COLO668 (cell line): ENCODE measurements at regions not wholly inside any gene's neighbourhood (a gene's known extent, or its start where the extent isn't known, plus 50 kb on each side); places are given as distances from the start of the nearest gene placed in this dataset.
"Not testable (repeated sequence)": the region's sequence is repeated elsewhere in the genome, so short reads cannot be mapped to it uniquely, and the experiment has no call there.

Experiments
- DNase-seq: peaks from one replicate; lab custom pipeline; 2025; ENCODE audit not compliant: unreplicated experiment; lab: John Stamatoyannopoulos, UW

GRCh38 chr5:104494083-104494482 is 931.5 kb upstream of the NUDT12 start:
- DNase-seq = no peak

- DNase-seq = no peak
These were observed 910.2 kb upstream of the NUDT12 start for GRCh38 chr5:104472811-104473210.

GRCh38 chr5:104456122-104456521 is 893.5 kb upstream of the NUDT12 start:
- DNase-seq = no peak

- no peak for DNase-seq
These were observed 890.0 kb upstream of the NUDT12 start for GRCh38 chr5:104452550-104452949.

- not testable (repeated sequence) for DNase-seq
These were observed 889.3 kb upstream of the NUDT12 start for GRCh38 chr5:104451911-104452310.

GRCh38 chr5:104444656-104445055 is 882.1 kb upstream of the NUDT12 start:
- DNase-seq = no peak

GRCh38 chr5:104443706-104444105 is 881.1 kb upstream of the NUDT12 start:
- no peak for DNase-seq

- DNase-seq = no peak
These were observed 869.4 kb upstream of the NUDT12 start for GRCh38 chr5:104431981-104432380.

GRCh38 chr5:104431002-104431620 is 868.5 kb upstream of the NUDT12 start:
- DNase-seq = no peak

GRCh38 chr5:104429911-104430310 is 867.3 kb upstream of the NUDT12 start:
- no peak for DNase-seq

GRCh38 chr5:104421431-104421830 is 858.8 kb upstream of the NUDT12 start:
- DNase-seq = no peak

- DNase-seq = no peak
These were observed 855.5 kb upstream of the NUDT12 start for GRCh38 chr5:104418056-104418455.

GRCh38 chr5:104412649-104413240 is 850.2 kb upstream of the NUDT12 start:
- no peak for DNase-seq

- DNase-seq = no peak
These were observed 838.4 kb upstream of the NUDT12 start for GRCh38 chr5:104400941-104401340.

GRCh38 chr5:104385906-104386305 is 823.3 kb upstream of the NUDT12 start:
- no peak for DNase-seq

GRCh38 chr5:104375345-104375744 is 812.8 kb upstream of the NUDT12 start:
- DNase-seq = no peak

GRCh38 chr5:104372796-104373195 is 810.2 kb upstream of the NUDT12 start:
- DNase-seq = no peak

GRCh38 chr5:104372376-104372775 is 809.8 kb upstream of the NUDT12 start:
- no peak for DNase-seq

- no peak for DNase-seq
These were observed 807.9 kb upstream of the NUDT12 start for GRCh38 chr5:104370523-104370922.

- DNase-seq = no peak
These were observed 805.4 kb upstream of the NUDT12 start for GRCh38 chr5:104367978-104368377.

- DNase-seq = no peak
These were observed 801.0 kb upstream of the NUDT12 start for GRCh38 chr5:104363567-104363966.

GRCh38 chr5:104361932-104362331 is 799.3 kb upstream of the NUDT12 start:
- no peak for DNase-seq

GRCh38 chr5:104355350-104355749 is 792.8 kb upstream of the NUDT12 start:
- DNase-seq = no peak
